IMR-90 (cell line): ENCODE measurements at regions not wholly inside any gene's neighbourhood (a gene's known extent, or its start where the extent isn't known, plus 50 kb on each side); places are given as distances from the start of the nearest gene placed in this dataset.

Experiments
- CEBPB ChIP-seq: IDR thresholded peaks from 2 replicates; pipeline ENCODE4 v1.6.1; 2012; ENCODE audit warnings: low read depth, low read length, improper control_type of control experiment
- CHD1 ChIP-seq: IDR thresholded peaks from 2 replicates; pipeline ENCODE4 v1.6.1; 2012; ENCODE audit warnings: low read depth, low read length, improper control_type of control experiment
- FOS ChIP-seq: fragments of 150-350 bp; IDR thresholded peaks from 2 replicates; pipeline ENCODE4 v1.6.1; 2016; ENCODE audit warnings: low read depth, low read length
- MAZ ChIP-seq: IDR thresholded peaks from 2 replicates; pipeline ENCODE4 v1.6.1; 2012; ENCODE audit warnings: low read depth, mild to moderate bottlenecking, low read length, improper control_type of control experiment, moderate library complexity, borderline replicate concordance
- MXI1 ChIP-seq: IDR thresholded peaks from 2 replicates; pipeline ENCODE4 v1.6.1; 2012; ENCODE audit warnings: low read depth, mild to moderate bottlenecking, low read length, moderate library complexity, borderline replicate concordance
- NFE2L2 ChIP-seq: fragments of 150-350 bp; IDR thresholded peaks from 2 replicates; pipeline ENCODE4 v1.6.1; 2016; ENCODE audit warnings: low read depth, mild to moderate bottlenecking, low read length
- POLR2A ChIP-seq: IDR thresholded peaks from 2 replicates; pipeline ENCODE4 v1.6.1; 2012; ENCODE audit warnings: mild to moderate bottlenecking, low read depth, low read length
- RAD21 ChIP-seq: IDR thresholded peaks from 2 replicates; pipeline ENCODE4 v1.6.1; 2012; ENCODE audit warnings: low read length, improper control_type of control experiment
- SMC3 ChIP-seq: fragments of 150-350 bp; IDR thresholded peaks from 2 replicates; pipeline ENCODE4 v1.6.1; 2016; ENCODE audit warnings: low read depth, mild to moderate bottlenecking, antibody characterized with exemption, low read length, moderate library complexity
- TF ChIP-seq, protein P1 (sequence below): conservative IDR thresholded peaks from 2 replicates; pipeline ENCODE4 v1.5.1; 2012; ENCODE audit warnings: mild to moderate bottlenecking, low read depth, low read length, improper control_type of control experiment
- TF ChIP-seq, protein P2 (sequence below): fragments of 150-350 bp; IDR thresholded peaks from 2 replicates; pipeline ENCODE4 v1.6.1; 2016; ENCODE audit warnings: low read depth, mild to moderate bottlenecking, low read length, moderate library complexity, borderline replicate concordance

DNA sequence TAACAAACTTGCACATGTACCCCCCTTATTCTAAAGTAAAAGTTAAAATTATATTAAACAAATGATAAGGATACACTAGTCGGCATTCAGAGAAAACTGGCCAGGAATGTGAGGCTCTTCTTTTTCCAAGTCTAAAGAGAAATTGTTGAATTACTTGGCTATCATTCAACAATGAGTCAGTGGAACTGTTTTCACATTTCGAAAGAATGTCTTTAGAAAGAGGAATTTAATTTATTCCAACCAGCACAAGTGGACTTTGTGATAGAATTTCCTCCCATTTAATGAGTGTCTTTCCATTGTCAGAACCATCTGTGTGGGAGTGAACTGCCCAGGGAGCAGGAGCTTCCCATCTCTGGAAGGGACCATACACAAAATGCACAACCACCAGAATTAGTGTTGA is 792.2 kb downstream of the EPHA4 start:
- TF ChIP-seq, protein P1, sequence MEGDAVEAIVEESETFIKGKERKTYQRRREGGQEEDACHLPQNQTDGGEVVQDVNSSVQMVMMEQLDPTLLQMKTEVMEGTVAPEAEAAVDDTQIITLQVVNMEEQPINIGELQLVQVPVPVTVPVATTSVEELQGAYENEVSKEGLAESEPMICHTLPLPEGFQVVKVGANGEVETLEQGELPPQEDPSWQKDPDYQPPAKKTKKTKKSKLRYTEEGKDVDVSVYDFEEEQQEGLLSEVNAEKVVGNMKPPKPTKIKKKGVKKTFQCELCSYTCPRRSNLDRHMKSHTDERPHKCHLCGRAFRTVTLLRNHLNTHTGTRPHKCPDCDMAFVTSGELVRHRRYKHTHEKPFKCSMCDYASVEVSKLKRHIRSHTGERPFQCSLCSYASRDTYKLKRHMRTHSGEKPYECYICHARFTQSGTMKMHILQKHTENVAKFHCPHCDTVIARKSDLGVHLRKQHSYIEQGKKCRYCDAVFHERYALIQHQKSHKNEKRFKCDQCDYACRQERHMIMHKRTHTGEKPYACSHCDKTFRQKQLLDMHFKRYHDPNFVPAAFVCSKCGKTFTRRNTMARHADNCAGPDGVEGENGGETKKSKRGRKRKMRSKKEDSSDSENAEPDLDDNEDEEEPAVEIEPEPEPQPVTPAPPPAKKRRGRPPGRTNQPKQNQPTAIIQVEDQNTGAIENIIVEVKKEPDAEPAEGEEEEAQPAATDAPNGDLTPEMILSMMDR, result no peak
- TF ChIP-seq POLR2A (no peak), MAZ (no peak), MXI1 (no peak), NFE2L2 (no peak), SMC3 (no peak), FOS (no peak), CEBPB (peak; percentile 15; the same call in 1 of the 2 replicates), RAD21 (no peak), CHD1 (no peak)
- TF ChIP-seq, protein P2, sequence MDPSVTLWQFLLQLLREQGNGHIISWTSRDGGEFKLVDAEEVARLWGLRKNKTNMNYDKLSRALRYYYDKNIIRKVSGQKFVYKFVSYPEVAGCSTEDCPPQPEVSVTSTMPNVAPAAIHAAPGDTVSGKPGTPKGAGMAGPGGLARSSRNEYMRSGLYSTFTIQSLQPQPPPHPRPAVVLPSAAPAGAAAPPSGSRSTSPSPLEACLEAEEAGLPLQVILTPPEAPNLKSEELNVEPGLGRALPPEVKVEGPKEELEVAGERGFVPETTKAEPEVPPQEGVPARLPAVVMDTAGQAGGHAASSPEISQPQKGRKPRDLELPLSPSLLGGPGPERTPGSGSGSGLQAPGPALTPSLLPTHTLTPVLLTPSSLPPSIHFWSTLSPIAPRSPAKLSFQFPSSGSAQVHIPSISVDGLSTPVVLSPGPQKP, result no peak
